A673 (cell line): ENCODE measurements at regions not wholly inside any gene's neighbourhood (a gene's known extent, or its start where the extent isn't known, plus 50 kb on each side); places are given as distances from the start of the nearest gene placed in this dataset.

ENCODE experiments used
- BruUV-seq: library from RNA; stranded (reverse); fragments of 400-500 nt; replicated peaks from 2 replicates; lab custom pipeline; 2021; lab: Mats Ljungman, UMichigan
- CTCF ChIA-PET: fragments of 300-600 bp; sonication (Branson Sonifier 250); formaldehyde crosslinking; loops from one replicate; lab custom pipeline; 2022; ENCODE audit warnings: antibody characterized with exemption; lab: Charles Lee
- POLR2A ChIA-PET: fragments of 300-600 bp; sonication (Branson Sonifier 250); formaldehyde crosslinking; loops from one replicate; lab custom pipeline; 2022; ENCODE audit warnings: antibody characterized with exemption; ENCODE audit not compliant: low non-redundant PET; lab: Charles Lee
- DNase-seq: peaks from one replicate; pipeline ENCODE4 v3.0.0-alpha.2; 2015; ENCODE audit warnings: low spot score
- H3K27ac ChIP-seq: fragments of 200-600 bp; sonication (generic); 2 replicates; pipeline ENCODE4 v1.5.1; 2016; ENCODE audit warnings: mixed run types, low read depth, mild to moderate bottlenecking, mixed read lengths, antibody characterized with exemption, low read length; ENCODE audit not compliant: poor library complexity, severe bottlenecking
- H3K27me3 ChIP-seq: fragments of 200-600 bp; sonication (generic); replicated peaks from 2 replicates; pipeline ENCODE4 v1.6.1; 2017; ENCODE audit warnings: mixed run types, low read depth, mild to moderate bottlenecking, mixed read lengths, antibody characterized with exemption, low read length; ENCODE audit not compliant: insufficient read depth, poor library complexity
- H3K36me3 ChIP-seq: fragments of 200-600 bp; sonication (generic); 2 replicates; pipeline ENCODE4 v1.6.1; 2016; ENCODE audit warnings: mixed run types, mild to moderate bottlenecking, mixed read lengths, antibody characterized with exemption, low read length; ENCODE audit not compliant: insufficient read depth, poor library complexity, severe bottlenecking
- H3K4me1 ChIP-seq: fragments of 200-600 bp; sonication (generic); 2 replicates; pipeline ENCODE4 v1.6.1; 2017; ENCODE audit warnings: mixed run types, mild to moderate bottlenecking, mixed read lengths, antibody characterized with exemption, low read length; ENCODE audit not compliant: insufficient read depth, poor library complexity, severe bottlenecking
- H3K4me3 ChIP-seq: fragments of 200-600 bp; sonication (generic); 2 replicates; pipeline ENCODE4 v1.5.1; 2016; ENCODE audit warnings: low read depth, mixed run types, mild to moderate bottlenecking, mixed read lengths, low read length; ENCODE audit not compliant: poor library complexity, severe bottlenecking
- H3K9me3 ChIP-seq: fragments of 200-600 bp; sonication (generic); 2 replicates; pipeline ENCODE4 v1.6.1; 2016; ENCODE audit warnings: mixed run types, low read depth, mild to moderate bottlenecking, mixed read lengths, antibody characterized with exemption, low read length; ENCODE audit not compliant: poor library complexity, severe bottlenecking
- EZH2 ChIP-seq: fragments of 200-600 bp; sonication (generic); IDR thresholded peaks from 2 replicates; pipeline ENCODE4 v1.6.1; 2017; ENCODE audit warnings: borderline replicate concordance, low read depth, mild to moderate bottlenecking, mixed read lengths, antibody characterized with exemption, low read length; ENCODE audit not compliant: poor library complexity, severe bottlenecking
- intact Hi-C: fragments of 100-400 bp; cut with micrococcal nuclease; formaldehyde crosslinking; loops from one replicate; pipeline ENCODE4 v1.10.0; 2022; ENCODE audit not compliant: unreplicated experiment
- TF ChIP-seq, protein P1 (sequence below): fragments of 300-800, 200-600 bp; sonication (generic); conservative IDR thresholded peaks from 2 replicates; pipeline ENCODE4 v1.5.1; 2017; ENCODE audit warnings: low read depth, mild to moderate bottlenecking, antibody characterized with exemption, low read length, moderate library complexity, mixed read lengths

DNA sequence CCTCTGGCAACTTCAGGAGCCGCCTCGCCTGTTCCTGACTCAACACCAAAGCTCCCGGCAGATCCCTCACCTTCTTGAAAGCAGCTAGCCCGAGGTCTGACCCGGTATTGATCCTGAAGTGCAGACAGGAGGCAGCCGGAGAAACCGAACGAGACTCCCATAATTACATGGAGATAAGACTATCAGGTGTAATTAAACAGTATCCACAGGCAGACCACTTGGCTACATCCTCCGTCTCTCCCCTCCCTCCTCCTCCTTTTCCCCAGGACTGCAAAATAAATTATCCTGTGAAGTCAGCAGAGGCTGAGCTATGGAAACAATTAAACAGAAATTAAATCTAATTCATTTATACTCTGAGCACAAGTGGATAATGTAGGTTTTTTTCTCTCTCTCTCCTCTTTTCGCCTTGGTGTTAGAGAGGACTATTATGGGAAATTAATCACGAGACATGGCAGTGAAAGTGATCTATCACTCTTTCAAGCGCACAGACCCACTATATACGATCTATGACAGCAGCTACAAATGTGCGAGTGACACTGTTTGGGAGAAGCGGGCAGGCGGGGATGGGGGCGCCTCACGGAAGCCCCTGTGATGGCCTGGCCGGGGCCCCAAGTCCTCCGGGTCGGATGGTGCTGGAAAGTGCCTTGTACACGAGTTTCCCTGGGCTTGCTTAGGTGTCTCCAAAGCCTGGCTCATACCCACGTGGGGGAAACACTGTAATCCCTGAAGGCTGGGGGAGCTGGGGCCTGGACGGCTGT lies 92.8 kb downstream of the RBFOX3 start:
- intact Hi-C loops = no loop called here
- Histone ChIP-seq H3K27ac (no peak overlapping the region), H3K9me3 (no peaks in the 10 kb centered on the region), H3K4me3 (no peak overlapping the region), H3K36me3 (no peaks in the 10 kb centered on the region), H3K27me3 (peaks cover 49% of the 10 kb centered on the region), H3K4me1 (no peaks in the 10 kb centered on the region)
- ChIA-PET CTCF (no interaction called here), POLR2A (no interaction called here)
- TF ChIP-seq, protein P1, sequence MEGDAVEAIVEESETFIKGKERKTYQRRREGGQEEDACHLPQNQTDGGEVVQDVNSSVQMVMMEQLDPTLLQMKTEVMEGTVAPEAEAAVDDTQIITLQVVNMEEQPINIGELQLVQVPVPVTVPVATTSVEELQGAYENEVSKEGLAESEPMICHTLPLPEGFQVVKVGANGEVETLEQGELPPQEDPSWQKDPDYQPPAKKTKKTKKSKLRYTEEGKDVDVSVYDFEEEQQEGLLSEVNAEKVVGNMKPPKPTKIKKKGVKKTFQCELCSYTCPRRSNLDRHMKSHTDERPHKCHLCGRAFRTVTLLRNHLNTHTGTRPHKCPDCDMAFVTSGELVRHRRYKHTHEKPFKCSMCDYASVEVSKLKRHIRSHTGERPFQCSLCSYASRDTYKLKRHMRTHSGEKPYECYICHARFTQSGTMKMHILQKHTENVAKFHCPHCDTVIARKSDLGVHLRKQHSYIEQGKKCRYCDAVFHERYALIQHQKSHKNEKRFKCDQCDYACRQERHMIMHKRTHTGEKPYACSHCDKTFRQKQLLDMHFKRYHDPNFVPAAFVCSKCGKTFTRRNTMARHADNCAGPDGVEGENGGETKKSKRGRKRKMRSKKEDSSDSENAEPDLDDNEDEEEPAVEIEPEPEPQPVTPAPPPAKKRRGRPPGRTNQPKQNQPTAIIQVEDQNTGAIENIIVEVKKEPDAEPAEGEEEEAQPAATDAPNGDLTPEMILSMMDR = no peak
- no peak for TF ChIP-seq EZH2
- DNase-seq = no peak
- no TSS peak for BruUV-seq

DNA sequence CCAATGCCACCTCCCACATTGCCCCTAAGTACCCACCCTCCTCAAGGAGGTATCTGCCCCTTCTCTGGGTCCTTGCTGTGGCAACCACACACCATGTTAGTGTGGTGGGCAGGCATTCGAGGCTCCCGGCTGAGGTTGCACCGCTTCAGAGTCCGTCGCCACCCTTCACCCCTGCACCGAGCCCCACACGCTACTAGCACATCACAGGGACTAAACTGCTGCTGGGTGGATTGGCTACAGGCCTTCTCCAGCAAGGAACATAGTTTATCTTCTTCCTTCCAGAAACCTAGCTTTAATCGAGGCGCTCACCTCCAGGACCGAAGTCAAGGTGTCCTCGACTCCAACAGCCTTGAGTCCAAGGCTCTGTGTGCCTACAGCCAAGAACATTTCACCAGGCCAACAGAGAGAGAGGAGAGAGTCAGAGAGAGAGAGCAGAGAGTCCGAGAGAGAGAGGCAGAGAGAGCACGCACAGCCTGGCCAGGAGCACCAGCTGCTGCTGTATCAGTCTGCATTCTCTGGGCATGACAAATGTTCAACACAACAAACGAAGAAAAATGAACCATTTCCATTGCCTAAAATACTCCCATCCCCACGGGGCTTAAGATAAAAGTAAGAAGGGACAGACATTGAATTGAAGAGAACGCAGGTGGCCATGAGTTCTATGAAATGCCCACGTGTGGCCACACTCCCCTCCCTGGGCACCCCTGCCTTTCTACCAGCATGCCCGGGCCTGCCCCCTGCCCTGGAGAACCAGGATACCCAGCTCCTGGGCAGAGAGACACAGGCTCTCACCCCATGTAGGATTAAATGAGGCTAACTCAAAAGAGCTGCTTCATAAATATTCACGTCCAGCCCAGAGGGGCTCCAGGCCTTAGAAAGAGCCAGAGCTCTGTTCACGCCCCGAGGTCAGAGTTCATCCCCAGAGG lies 94.9 kb downstream of the RBFOX3 start:
- no peaks in the 10 kb centered on the region for H3K36me3 ChIP-seq
- H3K4me1 ChIP-seq = no peaks in the 10 kb centered on the region
- H3K27me3 ChIP-seq = peaks cover 29% of the 10 kb centered on the region
- ChIA-PET CTCF (no interaction called here), POLR2A (no interaction called here)
- H3K4me3 ChIP-seq = no peak overlapping the region
- H3K27ac ChIP-seq = no peak overlapping the region
- TF ChIP-seq, protein P1 = no peak
- TF ChIP-seq EZH2 = no peak
- DNase-seq = no peak
- H3K9me3 ChIP-seq = no peaks in the 10 kb centered on the region
- no TSS peak for BruUV-seq
- intact Hi-C loops = no loop called here

DNA sequence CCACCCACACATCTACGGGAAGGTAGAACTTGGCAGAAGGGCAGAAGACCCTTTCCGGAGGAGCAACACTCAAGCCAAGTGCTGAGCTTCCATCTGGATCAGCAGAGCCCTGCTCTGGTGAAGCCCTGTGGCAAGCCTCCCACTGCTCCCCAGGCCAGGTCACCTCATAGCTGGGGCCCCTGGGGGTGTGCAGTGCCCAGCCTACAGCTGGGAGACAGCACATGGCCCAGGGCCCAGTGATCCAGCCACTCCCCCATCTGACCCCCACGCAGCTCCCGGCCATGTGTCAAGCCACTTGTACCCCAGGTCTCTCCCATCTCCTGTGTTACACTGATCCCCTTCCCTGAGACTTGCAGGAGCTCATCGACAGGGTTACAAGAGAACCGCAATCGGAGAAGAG lies 95.7 kb downstream of the RBFOX3 start:
- Histone ChIP-seq H3K27ac (no peak overlapping the region), H3K4me3 (no peak overlapping the region), H3K36me3 (no peaks in the 10 kb centered on the region), H3K9me3 (no peaks in the 10 kb centered on the region), H3K4me1 (no peaks in the 10 kb centered on the region), H3K27me3 (peaks cover 26% of the 10 kb centered on the region)
- intact Hi-C loops = no loop called here
- CTCF ChIA-PET = no interaction called here
- POLR2A ChIA-PET = no interaction called here
- no TSS peak for BruUV-seq
- TF ChIP-seq EZH2 = no peak
- TF ChIP-seq, protein P1 = no peak
- DNase-seq = no peak
